Activated CD4-positive, alpha-beta T cell treated with anti-CD3 and anti-CD28 coated beads, Interleukin-2, amount 10 ng/mL, durations not matched to agents 7 days and 5 days (primary cell): ENCODE measurements at regions not wholly inside any gene's neighbourhood (a gene's known extent, or its start where the extent isn't known, plus 50 kb on each side); places are given as distances from the start of the nearest gene placed in this dataset.
"Not testable (repeated sequence)": the region's sequence is repeated elsewhere in the genome, so short reads cannot be mapped to it uniquely, and the experiment has no call there.

Experiments
- CTCF ChIA-PET: fragments of 350-600 bp; sonication (Branson Sonifier 250); formaldehyde crosslinking; loops from one replicate; lab custom pipeline; 2021; ENCODE audit warnings: antibody characterized with exemption; lab: Charles Lee
- POLR2A ChIA-PET: fragments of 350-600 bp; sonication (Branson Sonifier 250); formaldehyde crosslinking; loops from one replicate; lab custom pipeline; 2021; ENCODE audit warnings: antibody characterized with exemption; lab: Charles Lee
- DNase-seq: peaks from one replicate; pipeline ENCODE4 v3.0.0-alpha.2; 2020
- H3K27ac Mint-ChIP-seq: one replicate; pipeline ENCODE4 v1.8.0; 2021; ENCODE audit warnings: mild to moderate bottlenecking, moderate library complexity, mixed read lengths
- H3K27me3 Mint-ChIP-seq: one replicate; pipeline ENCODE4 v1.8.0; 2021; ENCODE audit warnings: mixed read lengths
- H3K36me3 Mint-ChIP-seq: one replicate; pipeline ENCODE4 v1.8.0; 2021; ENCODE audit warnings: low read depth, mixed read lengths
- H3K4me1 Mint-ChIP-seq: one replicate; pipeline ENCODE4 v1.8.0; 2021; ENCODE audit warnings: mixed read lengths
- H3K4me3 Mint-ChIP-seq: one replicate; pipeline ENCODE4 v1.8.0; 2021; ENCODE audit warnings: mild to moderate bottlenecking, moderate library complexity, mixed read lengths
- H3K9me3 Mint-ChIP-seq: one replicate; pipeline ENCODE4 v1.8.0; 2021; ENCODE audit warnings: mixed read lengths

DNA sequence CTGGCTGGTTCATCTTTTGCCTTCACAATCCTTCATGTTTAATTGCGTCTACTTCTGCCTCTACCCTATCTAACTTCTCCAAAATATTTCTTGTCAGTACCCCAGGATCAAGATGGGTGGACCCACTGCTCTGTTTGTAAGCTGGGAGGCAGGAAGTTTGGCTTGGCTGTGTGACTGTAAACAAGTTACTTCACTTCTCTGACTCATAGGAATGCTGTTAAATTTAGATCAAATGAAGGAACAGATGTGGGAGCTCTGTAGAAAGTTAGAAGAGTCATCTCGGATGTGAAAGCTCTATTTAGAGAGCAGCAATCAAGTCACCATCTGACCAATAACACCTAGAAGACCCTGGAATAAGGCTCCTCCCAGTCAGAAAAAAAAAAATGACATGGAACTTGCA, 55.2 kb upstream of the MRTFB start:
- H3K4me3 Mint-ChIP-seq, result no peak overlapping the region
- no peak for DNase-seq
- H3K4me1 Mint-ChIP-seq, result no peaks in the 10 kb centered on the region
- H3K9me3 Mint-ChIP-seq, result no peaks in the 10 kb centered on the region
- H3K27ac Mint-ChIP-seq, result no peak overlapping the region
- ChIA-PET CTCF (no interaction called here), POLR2A (no interaction called here)
- H3K27me3 Mint-ChIP-seq, result peaks cover 3% of the 10 kb centered on the region
- H3K36me3 Mint-ChIP-seq, result no peaks in the 10 kb centered on the region

GRCh38 chr16:14016362-14016761, 54.8 kb upstream of the MRTFB start:
- not testable (repeated sequence) for H3K36me3 Mint-ChIP-seq
- CTCF ChIA-PET, result interaction anchor here (0.6 kb wide), 1 partner anchor 1843 kb away, joined by 3 read pairs; no protein-coding TSS in a partner anchor

GRCh38 chr16:14017886-14018285, 53.2 kb upstream of the MRTFB start:
- ChIA-PET CTCF (no interaction called here), POLR2A (no interaction called here)
- Mint-ChIP-seq H3K27me3 (peaks cover 4% of the 10 kb centered on the region), H3K4me3 (no peak overlapping the region), H3K27ac (no peak overlapping the region), H3K36me3 (no peaks in the 10 kb centered on the region), H3K9me3 (no peaks in the 10 kb centered on the region), H3K4me1 (no peaks in the 10 kb centered on the region)
- no peak for DNase-seq

More at GRCh38 chr16:14016362-14016761, 54.8 kb upstream of the MRTFB start:
- POLR2A ChIA-PET, H3K27me3 Mint-ChIP-seq, DNase-seq, H3K4me3 Mint-ChIP-seq, H3K27ac Mint-ChIP-seq, H3K4me1 Mint-ChIP-seq, H3K9me3 Mint-ChIP-seq: not testable (repeated sequence)

- POLR2A ChIA-PET, result no interaction called here
- peaks cover 4% of the 10 kb centered on the region for H3K27me3 Mint-ChIP-seq
- no peak overlapping the region for H3K27ac Mint-ChIP-seq
- H3K9me3 Mint-ChIP-seq, result no peaks in the 10 kb centered on the region
- no peaks in the 10 kb centered on the region for H3K4me1 Mint-ChIP-seq
- no peak overlapping the region for H3K4me3 Mint-ChIP-seq
- no peaks in the 10 kb centered on the region for H3K36me3 Mint-ChIP-seq
- DNase-seq, result no peak
- CTCF ChIA-PET, result interaction anchor here (0.9 kb wide), 1 partner anchor 35 kb away, joined by 4 read pairs; no protein-coding TSS in a partner anchor
These were observed 52.3 kb upstream of the MRTFB start for GRCh38 chr16:14018851-14019250.

- H3K27ac Mint-ChIP-seq, result no peak overlapping the region
- no peaks in the 10 kb centered on the region for H3K4me1 Mint-ChIP-seq
- H3K4me3 Mint-ChIP-seq, result no peak overlapping the region
- no peak for DNase-seq
- H3K27me3 Mint-ChIP-seq, result peaks cover 4% of the 10 kb centered on the region
- H3K9me3 Mint-ChIP-seq, result no peaks in the 10 kb centered on the region
- POLR2A ChIA-PET, result no interaction called here
- CTCF ChIA-PET, result no interaction called here
- no peaks in the 10 kb centered on the region for H3K36me3 Mint-ChIP-seq
These were observed 51.0 kb upstream of the MRTFB start for GRCh38 chr16:14020141-14020540.
